CD14-positive monocyte (primary cell): ENCODE measurements at regions not wholly inside any gene's neighbourhood (a gene's known extent, or its start where the extent isn't known, plus 50 kb on each side); places are given as distances from the start of the nearest gene placed in this dataset.

Source experiments
- DNase-seq, 3 donors: peaks; one replicate each; pipeline ENCODE4 v3.0.0-alpha.2; 2011 to 2022
- H2AFZ ChIP-seq: 2 replicates; pipeline ENCODE4 v1.6.0; 2012; ENCODE audit warnings: mild to moderate bottlenecking, low read depth, low read length, inconsistent platforms; ENCODE audit not compliant: insufficient read depth, poor library complexity, severe bottlenecking
- H3K27ac ChIP-seq, 2 donors: 1 replicate in 1 of 2; 2 replicates in 1 of 2; pipeline ENCODE4 v1.5.1; 2012 to 2013; ENCODE audit warnings: low read length in 2 of 2, control low read depth in 1 of 2, inconsistent platforms in 1 of 2, low read depth in 1 of 2, mild to moderate bottlenecking in 1 of 2
- H3K27me3 ChIP-seq, 2 donors: one replicate each; pipeline versions ENCODE4 v1.6.0 to v1.6.1; 2011 to 2013; ENCODE audit warnings: low read length in 2 of 2; ENCODE audit not compliant: control insufficient read depth in 2 of 2, insufficient read depth in 2 of 2
- H3K36me3 ChIP-seq, 2 donors: replicated peaks in 1 of 2; 1 replicate in 1 of 2; 2 replicates in 1 of 2; pipeline versions ENCODE4 v1.5.1 to v1.6.1; 2012 to 2013; ENCODE audit warnings: low read length in 2 of 2, control low read depth in 1 of 2, inconsistent platforms in 1 of 2, mild to moderate bottlenecking in 1 of 2; ENCODE audit not compliant: insufficient read depth in 2 of 2, control insufficient read depth in 1 of 2
- H3K4me1 ChIP-seq, 2 donors: 1 replicate in 1 of 2; 2 replicates in 1 of 2; pipeline versions ENCODE4 v1.5.1 to v1.6.1; 2012 to 2013; ENCODE audit warnings: low read length in 2 of 2, control low read depth in 1 of 2, inconsistent platforms in 1 of 2, mild to moderate bottlenecking in 1 of 2, moderate library complexity in 1 of 2; ENCODE audit not compliant: insufficient read depth in 2 of 2, control insufficient read depth in 1 of 2
- H3K4me2 ChIP-seq: replicated peaks from 2 replicates; pipeline ENCODE3; 2012; ENCODE audit warnings: low read length, moderate library complexity, mild to moderate bottlenecking; ENCODE audit not compliant: poor library complexity, severe bottlenecking; ENCODE audit errors: extremely low read depth
- H3K4me3 ChIP-seq, 3 experiments: fragments of 200-600 bp in 1 of 3; sonication (generic) in 1 of 3; replicated peaks in 1 of 3; 1 replicate in 2 of 3; 2 replicates in 1 of 3; pipeline ENCODE4 v1.5.1; 2011 to 2013; ENCODE audit warnings: low read length in 3 of 3, mild to moderate bottlenecking in 3 of 3, control low read depth in 2 of 3, low read depth in 2 of 3, inconsistent platforms in 1 of 3, moderate library complexity in 1 of 3
- H3K79me2 ChIP-seq: 2 replicates; pipeline ENCODE4 v1.6.0; 2012; ENCODE audit warnings: mild to moderate bottlenecking, control low read depth, inconsistent platforms, low read length, moderate library complexity; ENCODE audit not compliant: insufficient read depth
- H3K9ac ChIP-seq: 2 replicates; pipeline ENCODE4 v1.6.0; 2017; ENCODE audit warnings: low read length, mild to moderate bottlenecking; ENCODE audit not compliant: insufficient read depth, poor library complexity, severe bottlenecking
- H3K9me3 ChIP-seq, 2 donors: replicated peaks in 1 of 2; 1 replicate in 1 of 2; 2 replicates in 1 of 2; pipeline versions ENCODE4 v1.5.1 to v1.6.1; 2012 to 2013; ENCODE audit warnings: low read length in 2 of 2, control low read depth in 1 of 2; ENCODE audit not compliant: control insufficient read depth in 1 of 2, insufficient read depth in 1 of 2
- H4K20me1 ChIP-seq: 2 replicates; pipeline ENCODE4 v1.6.0; 2012; ENCODE audit warnings: mild to moderate bottlenecking, low read length, control low read depth, moderate library complexity; ENCODE audit not compliant: insufficient read depth
- H3K27ac Mint-ChIP-seq, 7 donors: one replicate each; pipeline ENCODE4 v1.8.0; 2020; ENCODE audit warnings: mild to moderate bottlenecking in 7 of 7, mixed read lengths in 7 of 7, moderate library complexity in 6 of 7, inconsistent platforms in 2 of 7
- H3K27me3 Mint-ChIP-seq, 3 donors: one replicate each; pipeline ENCODE4 v1.8.0; 2021 to 2022; ENCODE audit warnings: low read depth in 3 of 3, mild to moderate bottlenecking in 3 of 3, mixed read lengths in 3 of 3, moderate library complexity in 3 of 3, inconsistent platforms in 1 of 3
- H3K36me3 Mint-ChIP-seq, 2 donors: one replicate each; pipeline ENCODE4 v1.8.0; 2020; ENCODE audit warnings: mixed read lengths in 2 of 2, inconsistent platforms in 1 of 2, mild to moderate bottlenecking in 1 of 2
- H3K4me1 Mint-ChIP-seq: one replicate; pipeline ENCODE4 v1.8.0; 2020; ENCODE audit warnings: mild to moderate bottlenecking, mixed read lengths
- H3K4me3 Mint-ChIP-seq, 2 donors: one replicate each; pipeline ENCODE4 v1.8.0; 2020; ENCODE audit warnings: mild to moderate bottlenecking in 2 of 2, mixed read lengths in 2 of 2, moderate library complexity in 1 of 2
- H3K9me3 Mint-ChIP-seq, 7 donors: one replicate each; pipeline ENCODE4 v1.8.0; 2020 to 2022; ENCODE audit warnings: mixed read lengths in 7 of 7, mild to moderate bottlenecking in 6 of 7, moderate library complexity in 6 of 7, inconsistent platforms in 2 of 7
- CTCF ChIP-seq: fragments of 200-600 bp; IDR thresholded peaks from one replicate; pipeline ENCODE4 v1.8.0; 2022; ENCODE audit warnings: antibody characterized with exemption, mild to moderate bottlenecking
- WGBS: methylation state at CpG from one replicate; pipeline ENCODE4 v1.1.5; 2013; ENCODE audit warnings: missing lambda C conversion rate; ENCODE audit not compliant: insufficient coverage; 5-methylcytosine and 5-hydroxymethylcytosine counted together
- intact Hi-C, 2 donors: fragments of 100-400 bp; cut with micrococcal nuclease; formaldehyde crosslinking; loops; one replicate each; pipeline versions ENCODE4 v1.15.0 to v1.15.1; 2023

DNA sequence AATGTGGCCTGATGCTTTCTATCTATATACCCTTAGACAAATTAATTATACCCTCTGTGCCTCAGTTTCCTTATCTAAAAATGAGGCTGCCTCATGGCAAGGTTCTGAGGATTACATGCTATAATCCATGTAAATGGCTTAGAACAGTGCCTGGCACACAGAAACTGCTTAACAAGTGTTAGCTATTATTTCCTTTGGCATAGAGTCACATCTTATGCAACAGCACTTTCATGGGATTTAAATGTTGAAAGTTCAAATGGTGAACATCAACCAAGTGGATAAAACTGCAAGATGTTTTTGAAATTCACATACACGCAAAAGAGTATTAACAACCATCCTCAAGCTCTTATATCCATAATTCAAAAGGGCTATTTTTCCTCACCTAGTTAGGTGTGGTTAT lies 202.8 kb upstream of the JAG1 start:
- Histone ChIP-seq H4K20me1 (no peaks in the 10 kb centered on the region), H3K27me3 (no peaks in the 10 kb centered on the region), H3K27ac (no peak overlapping the region), H3K4me3 (no peak overlapping the region), H3K79me2 (no peaks in the 10 kb centered on the region), H2AFZ (no peak overlapping the region), H3K4me2 (no peak overlapping the region), H3K9ac (no peak overlapping the region), H3K9me3 (peaks cover 0 to 4% of the 10 kb centered on the region in 2 donors), H3K4me1 (no peaks in the 10 kb centered on the region), H3K36me3 (no peaks in the 10 kb centered on the region)
- no peak for TF ChIP-seq CTCF
- H3K27ac Mint-ChIP-seq, result no peak overlapping the region
- DNase-seq, result no peak
- no peaks in the 10 kb centered on the region for H3K36me3 Mint-ChIP-seq
- peaks cover 0 to 4% (median 1%) of the 10 kb centered on the region in 7 donors for H3K9me3 Mint-ChIP-seq
- H3K4me1 Mint-ChIP-seq, result no peaks in the 10 kb centered on the region
- intact Hi-C loops, result no loop called here
- H3K27me3 Mint-ChIP-seq, result peaks cover 0 to 2% (median 0%) of the 10 kb centered on the region in 3 donors
- H3K4me3 Mint-ChIP-seq, result no peak overlapping the region
- no CpG with 5 or more reads among the region's 1 CpG for WGBS

DNA sequence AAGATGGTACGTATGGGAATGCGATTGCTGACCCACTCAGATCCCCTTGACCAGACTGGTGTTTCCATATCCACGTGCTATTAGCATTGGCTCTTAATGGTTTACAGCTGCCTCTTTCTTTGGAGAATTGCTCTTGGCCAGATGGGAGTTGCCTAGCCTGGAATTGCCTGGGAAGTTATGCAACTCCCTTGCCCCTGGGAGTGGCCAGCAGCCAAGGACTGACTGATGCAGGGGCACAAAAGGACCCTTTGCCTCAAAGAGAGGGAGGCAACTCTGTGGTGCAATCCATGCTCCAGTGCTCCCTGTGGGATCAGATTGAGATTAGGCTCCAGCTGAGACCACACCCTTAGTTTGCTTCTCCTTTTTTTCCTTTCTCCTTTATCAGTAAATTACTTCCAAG lies 203.5 kb upstream of the JAG1 start:
- H3K79me2 ChIP-seq, result no peaks in the 10 kb centered on the region
- H3K36me3 Mint-ChIP-seq, result no peaks in the 10 kb centered on the region
- 90% methylated on average over 3 of the region's 3 CpGs for WGBS

More for the DNA sequence above, 203.5 kb upstream of the JAG1 start:
- H3K9me3 Mint-ChIP-seq, result peaks cover 0 to 10% (median 2%) of the 10 kb centered on the region in 7 donors
- H3K27ac Mint-ChIP-seq, result no peak overlapping the region
- Histone ChIP-seq H4K20me1 (no peaks in the 10 kb centered on the region), H3K9ac (no peak overlapping the region), H3K4me1 (no peaks in the 10 kb centered on the region), H3K4me3 (no peak overlapping the region), H3K27me3 (no peaks in the 10 kb centered on the region), H2AFZ (no peak overlapping the region), H3K27ac (no peak overlapping the region), H3K4me2 (no peak overlapping the region), H3K9me3 (peaks cover 0 to 7% of the 10 kb centered on the region in 2 donors), H3K36me3 (no peaks in the 10 kb centered on the region)
- no peaks in the 10 kb centered on the region for H3K4me1 Mint-ChIP-seq
- intact Hi-C loops, result no loop called here
- no peak for TF ChIP-seq CTCF
- no peak for DNase-seq
- peaks cover 0 to 2% (median 0%) of the 10 kb centered on the region in 3 donors for H3K27me3 Mint-ChIP-seq
- H3K4me3 Mint-ChIP-seq, result no peak overlapping the region
